Esophagus squamous epithelium (tissue), 5 donors: ENCODE measurements at regions not wholly inside any gene's neighbourhood (a gene's known extent, or its start where the extent isn't known, plus 50 kb on each side); places are given as distances from the start of the nearest gene placed in this dataset.

Source experiments
- DNase-seq: peaks from one replicate; lab custom pipeline; 2025; lab: John Stamatoyannopoulos, UW
- H3K27ac ChIP-seq, 4 donors: fragments of 200-600 bp; sonication (generic); one replicate each; pipeline ENCODE4 v1.5.1; 2016 to 2019; ENCODE audit warnings: mild to moderate bottlenecking in 1 of 4
- H3K27me3 ChIP-seq, 4 donors: fragments of 200-600 bp; sonication (generic); 1 replicate in 3 of 4; 2 replicates in 1 of 4; pipeline versions ENCODE4 v1.5.1 to v1.6.0; 2017 to 2021; ENCODE audit warnings: antibody characterized with exemption in 1 of 4
- H3K36me3 ChIP-seq, 3 donors: fragments of 200-600 bp; sonication (generic); one replicate each; pipeline ENCODE4 v1.5.1; 2016 to 2019
- H3K4me1 ChIP-seq, 3 donors: fragments of 200-600 bp; sonication (generic); one replicate each; pipeline ENCODE4 v1.5.1; 2017 to 2019
- H3K4me3 ChIP-seq, 4 donors: fragments of 200-600 bp; sonication (generic); 1 replicate in 3 of 4; 2 replicates in 1 of 4; pipeline ENCODE4 v1.5.1; 2016 to 2019; ENCODE audit warnings: mild to moderate bottlenecking in 2 of 4, moderate library complexity in 1 of 4
- H3K9me3 ChIP-seq, 3 donors: fragments of 200-600 bp; sonication (generic); one replicate each; pipeline ENCODE4 v1.5.1; 2016 to 2019
- CTCF ChIP-seq, 6 experiments: fragments of 450-650 bp in 4 of 6; fragments of 200-600 bp in 2 of 6; sonication (generic) in 2 of 6; IDR thresholded peaks; one replicate each; pipeline ENCODE4 v1.5.1; 2016 to 2019; ENCODE audit warnings: antibody characterized with exemption in 6 of 6, mild to moderate bottlenecking in 4 of 6, moderate library complexity in 4 of 6
- POLR2A ChIP-seq, 4 donors: fragments of 450-650 bp; IDR thresholded peaks; one replicate each; pipeline ENCODE4 v1.6.1; 2017; ENCODE audit warnings: antibody characterized with exemption in 4 of 4, mild to moderate bottlenecking in 4 of 4, moderate library complexity in 3 of 4
- WGBS, 2 donors: methylation state at CpG; one replicate each; pipeline ENCODE4 v1.1.5; 2018; 5-methylcytosine and 5-hydroxymethylcytosine counted together
- intact Hi-C: fragments of 100-400 bp; cut with DNase I; formaldehyde crosslinking; loops from one replicate; pipeline ENCODE4 v1.15.0; 2022
- donor health status: DM: yes; HTN: yes; CAD: no.

DNA sequence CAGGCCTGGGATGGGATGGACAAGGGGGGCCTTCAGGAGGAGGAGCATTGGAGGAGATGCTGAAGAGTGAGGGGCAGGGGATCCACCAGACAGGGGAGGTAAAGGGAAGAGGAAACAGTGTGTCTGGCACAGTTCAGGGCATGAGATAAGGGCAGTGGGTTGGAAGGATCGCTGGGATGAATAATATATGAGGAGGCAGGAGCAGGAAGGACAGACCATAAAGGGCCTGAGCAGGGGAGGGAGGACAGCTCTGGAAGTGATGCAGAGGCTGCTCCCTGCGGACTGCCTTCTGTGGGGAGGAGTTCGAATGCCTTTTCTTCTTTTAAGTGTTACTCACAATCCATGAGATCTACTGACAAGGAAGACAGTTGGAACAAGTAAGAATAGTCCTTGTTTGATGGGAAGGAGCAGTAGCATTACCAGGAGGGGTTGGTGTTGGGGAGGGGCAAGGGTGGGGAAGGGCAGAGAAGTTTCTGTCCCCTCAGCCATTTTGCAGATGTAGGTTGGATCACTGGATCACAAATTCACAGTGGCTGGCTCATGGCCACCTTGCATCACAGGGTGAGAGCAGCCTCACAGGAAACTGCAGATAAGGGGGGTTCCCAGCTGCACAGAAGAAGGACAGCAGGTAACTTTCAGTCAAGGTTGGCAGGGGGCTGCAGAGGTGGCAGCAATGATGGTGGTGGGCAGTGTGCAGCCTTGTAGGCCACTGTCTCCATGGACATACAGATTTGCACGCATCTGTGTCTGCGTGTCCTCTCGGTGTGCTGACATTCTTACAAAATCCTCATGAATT is 91.9 kb upstream of the SNRPN start:
- H3K4me3 ChIP-seq: no peak overlapping the region
- TF ChIP-seq POLR2A (IDR thresholded peaks at IDR 0.05): no peak
- TF ChIP-seq CTCF (IDR thresholded peaks at IDR 0.05): no peak
- H3K27ac ChIP-seq: no peak overlapping the region
- intact Hi-C loops: no loop called here
- no peaks in the 10 kb centered on the region for H3K36me3 ChIP-seq
- no peak for DNase-seq
- H3K27me3 ChIP-seq: peaks cover 0 to 1% (median 0%) of the 10 kb centered on the region in 4 donors
- H3K4me1 ChIP-seq: no peaks in the 10 kb centered on the region
- 62 to 64% methylated on average over 6 of the region's 6 CpGs for WGBS, 2 donors
- peaks cover 0 to 6% (median 0%) of the 10 kb centered on the region in 3 donors for H3K9me3 ChIP-seq

DNA sequence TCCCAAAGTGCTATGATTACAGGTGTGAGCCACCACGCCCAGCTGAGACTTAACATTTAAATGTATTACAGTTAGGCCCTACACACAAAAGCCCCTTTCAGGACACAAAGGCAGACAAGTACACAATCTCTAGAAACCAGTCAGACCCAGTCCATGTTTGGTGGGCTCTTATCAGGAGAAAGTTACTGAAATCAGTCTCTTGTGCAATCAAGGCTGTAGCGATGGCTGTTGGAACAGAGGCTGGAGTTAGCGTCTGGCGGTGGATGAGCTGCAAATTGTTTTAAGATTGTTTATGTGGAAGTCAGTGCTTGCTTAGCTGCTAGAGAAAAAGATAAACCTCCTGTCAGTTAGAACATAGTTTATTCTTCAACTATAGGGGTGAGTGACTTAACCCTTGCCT is 89.5 kb upstream of the SNRPN start:
- no peak for TF ChIP-seq CTCF (IDR thresholded peaks at IDR 0.05)
- TF ChIP-seq POLR2A (IDR thresholded peaks at IDR 0.05): no peak
- DNase-seq: no peak
- Histone ChIP-seq H3K4me1 (no peaks in the 10 kb centered on the region), H3K4me3 (no peak overlapping the region), H3K9me3 (no peaks in the 10 kb centered on the region), H3K27ac (no peak overlapping the region), H3K27me3 (no peaks in the 10 kb centered on the region), H3K36me3 (no peaks in the 10 kb centered on the region)
- intact Hi-C loops: no loop called here
- 87 to 88% methylated on average over 3 to 4 of the region's 4 CpGs for WGBS, 2 donors

GRCh38 chr15:24877174-24877573 is 77.6 kb upstream of the SNRPN start:
- DNase-seq: no peak
- no peaks in the 10 kb centered on the region for H3K36me3 ChIP-seq
- no peaks in the 10 kb centered on the region for H3K4me1 ChIP-seq
- H3K27me3 ChIP-seq: no peaks in the 10 kb centered on the region
- no peak overlapping the region for H3K27ac ChIP-seq
- WGBS, 2 donors: 64 to 76% methylated on average over 7 of the region's 7 CpGs
- TF ChIP-seq POLR2A (IDR thresholded peaks at IDR 0.05) (no peak), CTCF (IDR thresholded peaks at IDR 0.05) (no peak)
- peaks cover 0 to 34% (median 6%) of the 10 kb centered on the region in 3 donors for H3K9me3 ChIP-seq
- intact Hi-C loops: no loop called here
- no peak overlapping the region for H3K4me3 ChIP-seq

DNA sequence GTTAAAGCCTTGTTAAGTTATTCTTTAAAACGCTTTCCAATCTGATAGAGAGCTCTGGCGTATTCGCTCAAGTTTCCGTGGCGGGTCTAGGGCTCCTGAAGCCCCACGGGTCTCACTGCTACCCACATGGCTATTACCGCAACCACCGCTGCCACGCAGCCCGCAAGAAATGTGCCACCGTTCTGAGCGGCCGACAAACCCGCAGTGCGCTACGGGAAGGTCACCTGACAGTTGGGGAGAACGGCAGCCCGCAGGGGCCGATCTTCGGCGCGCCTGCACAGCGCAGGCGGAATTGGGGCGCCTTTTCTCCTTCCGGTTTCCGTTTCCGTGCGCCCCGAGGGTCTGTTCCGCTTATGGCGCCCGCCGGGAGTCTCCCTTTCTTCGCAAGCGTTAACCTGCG is 76.6 kb upstream of the SNRPN start:
- Histone ChIP-seq H3K9me3 (peaks cover 0 to 30% (median 6%) of the 10 kb centered on the region in 3 donors), H3K36me3 (no peaks in the 10 kb centered on the region), H3K4me1 (no peaks in the 10 kb centered on the region), H3K4me3 (peak overlapping the region; percentile 4 to 55 (median 30)), H3K27ac (no peak overlapping the region), H3K27me3 (no peaks in the 10 kb centered on the region)
- TF ChIP-seq POLR2A (IDR thresholded peaks at IDR 0.05): no peak
- TF ChIP-seq CTCF (IDR thresholded peaks at IDR 0.05): no peak
- intact Hi-C loops: no loop called here
- DNase-seq: no peak
- 34 to 45% methylated on average over 22 to 34 of the region's 37 CpGs for WGBS, 2 donors

DNA sequence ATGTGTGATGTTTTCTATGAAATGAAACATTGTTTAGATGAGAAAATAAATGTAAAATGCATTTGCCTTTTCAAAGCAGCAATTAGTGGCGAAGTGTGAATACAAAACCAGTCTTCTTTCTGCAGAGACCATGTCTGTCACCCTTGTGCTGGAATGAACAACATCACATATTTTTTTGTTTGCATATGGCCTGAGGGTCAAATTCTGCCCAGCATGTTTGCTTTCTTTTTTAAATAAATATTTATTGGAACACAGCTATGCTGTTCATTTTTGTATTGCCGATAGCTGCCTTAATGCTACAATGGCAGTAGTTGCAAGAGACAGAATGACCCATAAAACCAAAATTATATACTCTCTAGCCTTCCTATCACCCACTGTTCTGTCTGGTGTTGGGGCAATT is 75.3 kb upstream of the SNRPN start:
- no peak overlapping the region for H3K27ac ChIP-seq
- H3K4me3 ChIP-seq: no peak overlapping the region
- TF ChIP-seq POLR2A (IDR thresholded peaks at IDR 0.05) (no peak), CTCF (IDR thresholded peaks at IDR 0.05) (no peak)
- intact Hi-C loops: no loop called here
- H3K36me3 ChIP-seq: no peaks in the 10 kb centered on the region
- peaks cover 0 to 28% (median 6%) of the 10 kb centered on the region in 3 donors for H3K9me3 ChIP-seq
- DNase-seq: no peak
- WGBS, 2 donors: 53 to 71% methylated on average over 2 of the region's 2 CpGs
- no peaks in the 10 kb centered on the region for H3K27me3 ChIP-seq
- no peaks in the 10 kb centered on the region for H3K4me1 ChIP-seq
